Thyroid gland (tissue), 4 donors: ENCODE measurements at regions not wholly inside any gene's neighbourhood (a gene's known extent, or its start where the extent isn't known, plus 50 kb on each side); places are given as distances from the start of the nearest gene placed in this dataset.

Experiments used
- POLR2A ChIP-seq, 2 donors: fragments of 450-650 bp; IDR thresholded peaks; one replicate each; pipeline ENCODE4 v1.6.1; 2017; ENCODE audit warnings: antibody characterized with exemption in 2 of 2, mild to moderate bottlenecking in 2 of 2, moderate library complexity in 1 of 2
- TF ChIP-seq, protein P1 (sequence below), 6 experiments: fragments of 200-600 bp in 3 of 6; fragments of 450-650 bp in 3 of 6; sonication (generic) in 3 of 6; IDR thresholded peaks; one replicate each; pipeline ENCODE4 v1.5.1; 2016 to 2019; ENCODE audit warnings: antibody characterized with exemption in 6 of 6, mild to moderate bottlenecking in 2 of 6, inconsistent platforms in 1 of 6, moderate library complexity in 1 of 6

GRCh38 chr12:87509237-87509820 lies 519.9 kb downstream of the C12orf50 start:
- TF ChIP-seq, protein P1, sequence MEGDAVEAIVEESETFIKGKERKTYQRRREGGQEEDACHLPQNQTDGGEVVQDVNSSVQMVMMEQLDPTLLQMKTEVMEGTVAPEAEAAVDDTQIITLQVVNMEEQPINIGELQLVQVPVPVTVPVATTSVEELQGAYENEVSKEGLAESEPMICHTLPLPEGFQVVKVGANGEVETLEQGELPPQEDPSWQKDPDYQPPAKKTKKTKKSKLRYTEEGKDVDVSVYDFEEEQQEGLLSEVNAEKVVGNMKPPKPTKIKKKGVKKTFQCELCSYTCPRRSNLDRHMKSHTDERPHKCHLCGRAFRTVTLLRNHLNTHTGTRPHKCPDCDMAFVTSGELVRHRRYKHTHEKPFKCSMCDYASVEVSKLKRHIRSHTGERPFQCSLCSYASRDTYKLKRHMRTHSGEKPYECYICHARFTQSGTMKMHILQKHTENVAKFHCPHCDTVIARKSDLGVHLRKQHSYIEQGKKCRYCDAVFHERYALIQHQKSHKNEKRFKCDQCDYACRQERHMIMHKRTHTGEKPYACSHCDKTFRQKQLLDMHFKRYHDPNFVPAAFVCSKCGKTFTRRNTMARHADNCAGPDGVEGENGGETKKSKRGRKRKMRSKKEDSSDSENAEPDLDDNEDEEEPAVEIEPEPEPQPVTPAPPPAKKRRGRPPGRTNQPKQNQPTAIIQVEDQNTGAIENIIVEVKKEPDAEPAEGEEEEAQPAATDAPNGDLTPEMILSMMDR (IDR thresholded peaks at IDR 0.05) = no peak
- TF ChIP-seq POLR2A (IDR thresholded peaks at IDR 0.05) = no peak
